Chondrocyte (in vitro differentiated cells): ENCODE measurements at regions not wholly inside any gene's neighbourhood (a gene's known extent, or its start where the extent isn't known, plus 50 kb on each side); places are given as distances from the start of the nearest gene placed in this dataset.

Experiments
- DNase-seq: peaks from one replicate; pipeline ENCODE4 v3.0.0; 2021; ENCODE audit warnings: mixed read lengths, low spot score
- H3K27ac Mint-ChIP-seq: one replicate; pipeline ENCODE4 v1.8.0; 2021; ENCODE audit warnings: mild to moderate bottlenecking, moderate library complexity, mixed read lengths; ENCODE audit not compliant: unreplicated experiment
- H3K27me3 Mint-ChIP-seq: 2 replicates; pipeline ENCODE4 v1.8.0; 2021; ENCODE audit warnings: low read depth, mixed read lengths
- H3K36me3 Mint-ChIP-seq: 2 replicates; pipeline ENCODE4 v1.8.0; 2021; ENCODE audit warnings: low read depth, mixed read lengths
- H3K4me1 Mint-ChIP-seq: 2 replicates; pipeline ENCODE4 v1.8.0; 2021; ENCODE audit warnings: low read depth, mild to moderate bottlenecking, mixed read lengths
- H3K4me3 Mint-ChIP-seq: one replicate; pipeline ENCODE4 v1.8.0; 2021; ENCODE audit warnings: mild to moderate bottlenecking, moderate library complexity, mixed read lengths; ENCODE audit not compliant: unreplicated experiment
- H3K9me3 Mint-ChIP-seq: 2 replicates; pipeline ENCODE4 v1.8.0; 2021; ENCODE audit warnings: low read depth, mixed read lengths
- TF ChIP-seq, protein P1 (sequence below): fragments of 200-600 bp; sonication (generic); IDR thresholded peaks from 2 replicates; pipeline ENCODE4 v1.5.0; 2021; ENCODE audit warnings: antibody characterized with exemption, mild to moderate bottlenecking, moderate library complexity

DNA sequence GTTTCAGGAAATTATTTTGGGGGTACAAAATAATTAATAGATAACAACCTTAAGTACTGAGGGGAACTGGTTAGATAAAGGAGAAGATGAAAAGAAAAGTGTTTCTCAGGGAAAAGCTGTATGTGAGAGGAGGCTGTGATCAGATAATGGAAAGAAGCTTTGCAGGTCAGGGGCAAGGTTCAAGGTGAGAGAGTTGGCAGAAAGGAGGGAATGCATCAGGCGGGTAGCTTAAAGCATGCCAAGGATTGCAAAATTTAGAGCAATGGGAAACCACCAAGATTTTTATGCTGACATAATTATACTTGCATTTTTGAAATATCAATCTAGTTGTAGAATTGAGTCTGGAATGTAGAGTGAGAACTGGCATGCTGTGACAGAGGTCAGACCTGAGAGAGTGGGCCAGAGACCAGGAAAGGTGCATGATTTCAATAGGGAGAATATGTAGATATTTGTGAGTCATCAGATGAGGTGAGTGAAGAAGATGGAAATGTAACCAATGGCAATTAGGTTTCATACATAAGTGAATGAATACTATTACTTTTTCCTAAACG, 508.7 kb downstream of the TRIML1 start:
- no peak for DNase-seq
- H3K27ac Mint-ChIP-seq, result peak overlapping the region; percentile 0
- peaks cover 5% of the 10 kb centered on the region for H3K9me3 Mint-ChIP-seq

DNA sequence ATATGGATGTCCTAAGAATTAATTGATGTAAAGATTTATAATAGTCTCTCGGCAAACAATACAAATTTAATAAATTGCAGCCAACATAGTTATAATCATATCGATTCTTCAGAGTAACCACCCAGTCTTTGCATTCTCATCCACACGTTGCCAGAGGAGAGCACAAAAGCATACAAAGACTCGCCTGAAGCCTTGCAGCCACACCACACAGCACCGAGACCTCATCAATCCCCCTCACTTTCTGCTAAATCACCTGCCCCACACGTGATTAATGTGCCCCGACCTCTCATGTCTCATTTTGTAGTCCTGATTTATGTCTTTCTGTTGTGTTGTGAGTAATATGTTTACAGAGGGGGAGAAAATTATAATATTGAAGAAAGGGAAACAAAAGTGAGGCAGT, 510.4 kb downstream of the TRIML1 start:
- DNase-seq, result no peak
- H3K27me3 Mint-ChIP-seq, result no peaks in the 10 kb centered on the region
- H3K4me3 Mint-ChIP-seq, result no peak overlapping the region
- no peaks in the 10 kb centered on the region for H3K36me3 Mint-ChIP-seq
- peaks cover 5% of the 10 kb centered on the region for H3K9me3 Mint-ChIP-seq
- no peak overlapping the region for H3K27ac Mint-ChIP-seq
- peaks cover 15% of the 10 kb centered on the region for H3K4me1 Mint-ChIP-seq
- TF ChIP-seq, protein P1, sequence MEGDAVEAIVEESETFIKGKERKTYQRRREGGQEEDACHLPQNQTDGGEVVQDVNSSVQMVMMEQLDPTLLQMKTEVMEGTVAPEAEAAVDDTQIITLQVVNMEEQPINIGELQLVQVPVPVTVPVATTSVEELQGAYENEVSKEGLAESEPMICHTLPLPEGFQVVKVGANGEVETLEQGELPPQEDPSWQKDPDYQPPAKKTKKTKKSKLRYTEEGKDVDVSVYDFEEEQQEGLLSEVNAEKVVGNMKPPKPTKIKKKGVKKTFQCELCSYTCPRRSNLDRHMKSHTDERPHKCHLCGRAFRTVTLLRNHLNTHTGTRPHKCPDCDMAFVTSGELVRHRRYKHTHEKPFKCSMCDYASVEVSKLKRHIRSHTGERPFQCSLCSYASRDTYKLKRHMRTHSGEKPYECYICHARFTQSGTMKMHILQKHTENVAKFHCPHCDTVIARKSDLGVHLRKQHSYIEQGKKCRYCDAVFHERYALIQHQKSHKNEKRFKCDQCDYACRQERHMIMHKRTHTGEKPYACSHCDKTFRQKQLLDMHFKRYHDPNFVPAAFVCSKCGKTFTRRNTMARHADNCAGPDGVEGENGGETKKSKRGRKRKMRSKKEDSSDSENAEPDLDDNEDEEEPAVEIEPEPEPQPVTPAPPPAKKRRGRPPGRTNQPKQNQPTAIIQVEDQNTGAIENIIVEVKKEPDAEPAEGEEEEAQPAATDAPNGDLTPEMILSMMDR, result no peak

More for the DNA sequence above, 508.7 kb downstream of the TRIML1 start:
- Mint-ChIP-seq H3K4me1 (peaks cover 9% of the 10 kb centered on the region), H3K27me3 (no peaks in the 10 kb centered on the region), H3K4me3 (no peak overlapping the region), H3K36me3 (no peaks in the 10 kb centered on the region)
- TF ChIP-seq, protein P1, result no peak

DNA sequence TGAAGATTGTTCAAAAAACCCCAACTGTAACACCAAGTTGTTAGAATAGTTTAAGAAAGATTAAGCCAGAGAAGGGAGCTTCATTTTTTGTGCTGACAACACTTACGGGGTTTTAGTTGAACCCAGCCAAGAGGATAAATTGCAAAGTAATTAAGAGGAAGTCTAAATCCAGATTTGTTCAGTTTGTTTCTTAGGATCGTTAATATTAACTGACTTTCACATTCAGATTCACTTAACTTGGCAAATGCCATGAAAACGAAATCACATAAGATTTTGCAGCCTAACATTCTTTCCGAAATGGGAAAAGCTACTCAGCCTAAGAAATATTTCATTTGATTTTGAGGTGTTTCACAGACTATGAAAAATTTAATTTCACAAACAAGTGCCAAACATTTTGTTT, 511.3 kb downstream of the TRIML1 start:
- H3K27ac Mint-ChIP-seq, result no peak overlapping the region

DNA sequence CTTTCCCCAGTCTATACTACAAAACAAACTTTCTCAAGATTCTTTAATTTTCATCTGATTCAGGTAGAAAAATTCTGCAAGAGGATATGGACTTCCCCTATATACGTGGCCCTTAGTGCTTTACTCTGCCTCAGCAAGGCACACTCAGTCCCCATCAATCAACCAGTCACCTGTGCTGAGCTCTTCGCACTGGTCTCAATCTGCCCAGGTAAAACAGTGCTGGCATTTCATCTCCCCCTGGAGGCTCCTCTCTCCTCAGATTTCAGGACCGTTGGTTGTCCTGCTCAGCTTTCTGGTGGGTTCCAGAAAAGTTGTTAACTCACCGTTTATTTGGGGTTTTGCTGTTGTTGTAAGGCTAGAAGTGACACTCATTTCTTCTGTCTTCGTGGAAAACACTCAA, 518.1 kb downstream of the TRIML1 start:
- Mint-ChIP-seq H3K27me3 (no peaks in the 10 kb centered on the region), H3K36me3 (no peaks in the 10 kb centered on the region), H3K27ac (no peak overlapping the region), H3K4me3 (no peak overlapping the region), H3K4me1 (peaks cover 16% of the 10 kb centered on the region), H3K9me3 (no peaks in the 10 kb centered on the region)
- no peak for DNase-seq
- TF ChIP-seq, protein P1, result no peak

More for the DNA sequence above, 511.3 kb downstream of the TRIML1 start:
- Mint-ChIP-seq H3K36me3 (no peaks in the 10 kb centered on the region), H3K4me3 (no peak overlapping the region), H3K4me1 (peaks cover 15% of the 10 kb centered on the region), H3K27me3 (no peaks in the 10 kb centered on the region), H3K9me3 (peaks cover 5% of the 10 kb centered on the region)
- TF ChIP-seq, protein P1, result no peak
- no peak for DNase-seq

DNA sequence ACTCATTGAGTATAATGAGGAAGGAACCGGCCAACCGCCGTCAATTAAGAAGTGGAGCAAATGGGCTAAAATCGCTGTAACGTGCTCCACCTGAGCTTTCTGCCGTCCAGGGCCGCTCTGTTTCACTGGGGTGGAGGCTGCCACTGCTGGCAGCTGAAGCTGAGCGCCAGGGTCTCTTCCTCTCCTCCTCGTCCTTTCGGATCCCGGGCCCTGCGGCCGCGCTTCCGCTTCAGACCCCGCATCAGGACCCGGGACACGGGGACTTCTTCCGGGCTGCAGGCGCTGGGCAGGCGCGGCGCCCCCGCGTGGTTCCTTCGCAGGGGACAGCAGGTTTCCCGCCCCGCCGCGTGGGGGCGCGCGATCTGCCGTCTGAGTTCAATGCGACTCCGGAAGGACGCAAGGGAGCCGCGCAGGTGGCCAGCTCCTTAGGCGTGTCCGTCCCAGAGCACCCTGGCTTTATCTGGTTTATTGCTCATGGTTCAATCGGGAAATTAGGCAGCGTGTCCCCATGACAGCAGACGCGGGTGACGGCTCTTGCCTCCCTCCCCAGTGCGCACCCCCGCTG, 519.8 kb downstream of the TRIML1 start:
- H3K9me3 Mint-ChIP-seq, result peaks cover 5% of the 10 kb centered on the region
- no peak for DNase-seq
- H3K27ac Mint-ChIP-seq, result no peak overlapping the region
- TF ChIP-seq, protein P1, result no peak
- no peak overlapping the region for H3K4me3 Mint-ChIP-seq
- H3K36me3 Mint-ChIP-seq, result no peaks in the 10 kb centered on the region
- H3K27me3 Mint-ChIP-seq, result no peaks in the 10 kb centered on the region
- peaks cover 10% of the 10 kb centered on the region for H3K4me1 Mint-ChIP-seq
